HG02870 (cell line): ENCODE measurements at regions not wholly inside any gene's neighbourhood (a gene's known extent, or its start where the extent isn't known, plus 50 kb on each side); places are given as distances from the start of the nearest gene placed in this dataset.
"Not testable (repeated sequence)": the region's sequence is repeated elsewhere in the genome, so short reads cannot be mapped to it uniquely, and the experiment has no call there.

Experiments used
- ATAC-seq: cut with Tn5 transposase; IDR thresholded peaks from one replicate; pipeline ENCODE4 v1.9.1; 2021; ENCODE audit warnings: mild to moderate bottlenecking, moderate library complexity; ENCODE audit not compliant: unreplicated experiment

DNA sequence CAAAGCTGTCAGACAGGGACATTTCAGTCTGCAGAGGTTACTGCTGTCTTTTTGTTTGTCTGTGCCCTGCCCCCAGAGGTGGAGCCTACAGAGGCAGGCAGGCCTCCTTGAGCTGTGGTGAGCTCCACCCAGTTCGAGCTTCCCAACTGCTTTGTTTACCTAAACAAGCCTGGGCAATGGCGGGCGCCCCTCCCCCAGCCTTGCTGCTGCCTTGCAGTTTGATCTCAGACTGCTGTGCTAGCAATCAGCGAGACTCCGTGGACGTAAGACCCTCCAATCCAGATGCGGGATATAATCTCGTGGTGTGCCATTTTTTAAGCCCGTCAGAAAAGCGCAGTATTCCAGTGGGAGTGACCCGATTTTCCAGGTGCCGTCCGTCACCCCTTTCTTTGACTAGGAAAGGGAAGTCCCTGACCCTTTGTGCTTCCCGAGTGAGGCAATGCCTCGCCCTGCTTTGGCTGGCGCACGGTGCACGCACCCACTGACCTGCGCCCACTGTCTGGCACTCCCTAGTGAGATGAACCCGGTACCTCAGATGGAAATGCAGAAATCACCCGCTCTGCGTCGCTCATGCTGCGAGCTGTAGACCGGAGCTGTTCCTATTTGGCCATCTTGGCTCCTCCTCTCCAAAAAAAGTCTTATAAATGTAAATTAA is 54.1 kb upstream of the RIMS1 start:
- ATAC-seq, result not testable (repeated sequence)
